ENCODE measurements at regions not wholly inside any gene's neighbourhood (a gene's known extent, or its start where the extent isn't known, plus 50 kb on each side); places are given as distances from the start of the nearest gene placed in this dataset.

DNA sequence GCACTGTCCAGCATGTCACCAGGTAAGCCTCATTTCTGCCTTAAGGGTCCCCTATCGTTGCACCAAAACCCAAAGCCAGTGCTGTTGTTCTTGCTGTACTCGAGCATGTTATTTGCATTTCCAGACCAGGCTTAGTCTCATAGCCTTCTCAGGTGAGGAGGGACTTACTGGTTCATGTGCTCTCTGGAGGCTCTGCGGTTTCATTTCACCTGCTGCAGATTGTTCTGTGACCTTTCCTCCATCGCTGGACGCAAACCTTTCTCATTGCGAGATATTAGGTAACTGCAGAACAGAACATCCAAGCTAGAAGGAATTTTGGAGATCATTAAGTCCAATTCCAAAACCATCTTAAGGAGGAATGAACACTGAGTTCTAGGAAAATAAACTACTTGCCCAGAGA, 187.3 kb upstream of the BCL6 start:
- H3K4me3 ChIP-seq (ENCODE audit: low read depth, low read length): no peak overlapping the region
- peak; percentile 26 for DNase-seq (ENCODE audit: low read depth)
- TF ChIP-seq, protein P1, sequence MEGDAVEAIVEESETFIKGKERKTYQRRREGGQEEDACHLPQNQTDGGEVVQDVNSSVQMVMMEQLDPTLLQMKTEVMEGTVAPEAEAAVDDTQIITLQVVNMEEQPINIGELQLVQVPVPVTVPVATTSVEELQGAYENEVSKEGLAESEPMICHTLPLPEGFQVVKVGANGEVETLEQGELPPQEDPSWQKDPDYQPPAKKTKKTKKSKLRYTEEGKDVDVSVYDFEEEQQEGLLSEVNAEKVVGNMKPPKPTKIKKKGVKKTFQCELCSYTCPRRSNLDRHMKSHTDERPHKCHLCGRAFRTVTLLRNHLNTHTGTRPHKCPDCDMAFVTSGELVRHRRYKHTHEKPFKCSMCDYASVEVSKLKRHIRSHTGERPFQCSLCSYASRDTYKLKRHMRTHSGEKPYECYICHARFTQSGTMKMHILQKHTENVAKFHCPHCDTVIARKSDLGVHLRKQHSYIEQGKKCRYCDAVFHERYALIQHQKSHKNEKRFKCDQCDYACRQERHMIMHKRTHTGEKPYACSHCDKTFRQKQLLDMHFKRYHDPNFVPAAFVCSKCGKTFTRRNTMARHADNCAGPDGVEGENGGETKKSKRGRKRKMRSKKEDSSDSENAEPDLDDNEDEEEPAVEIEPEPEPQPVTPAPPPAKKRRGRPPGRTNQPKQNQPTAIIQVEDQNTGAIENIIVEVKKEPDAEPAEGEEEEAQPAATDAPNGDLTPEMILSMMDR (IDR thresholded peaks at IDR 0.05; ENCODE audit: insufficient read depth, low read depth, low read length, missing control alignments): no peak

DNA sequence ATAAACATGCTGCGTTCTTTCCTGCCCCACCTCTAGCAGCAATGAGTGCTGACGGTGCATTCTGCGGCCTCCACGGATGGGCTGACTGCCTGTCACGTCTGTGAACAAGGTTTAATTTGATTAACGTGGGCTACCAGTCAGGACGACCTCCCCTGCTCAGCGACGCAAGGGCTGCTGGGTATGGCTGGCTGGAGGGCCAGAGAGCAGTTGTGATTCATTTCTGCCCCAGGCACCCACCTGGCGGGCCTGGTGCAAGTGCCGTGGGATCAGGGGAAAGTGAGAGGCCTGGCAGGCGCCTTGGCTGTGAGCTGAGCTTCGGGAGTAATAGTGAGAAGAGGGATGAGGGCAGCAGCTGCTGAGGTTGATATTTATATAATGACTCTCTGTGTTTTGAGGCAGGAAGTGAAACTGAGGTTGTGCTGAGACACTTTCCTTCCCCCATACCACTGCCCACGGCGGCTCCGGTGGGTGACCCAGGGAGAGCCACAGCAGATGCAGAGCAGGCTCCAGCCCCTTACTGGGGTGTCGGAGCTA, 190.4 kb upstream of the BCL6 start:
- no peak overlapping the region for H3K4me3 ChIP-seq (ENCODE audit: low read depth, low read length)
- DNase-seq (ENCODE audit: low read depth): peak; percentile 85
- TF ChIP-seq, protein P1 (IDR thresholded peaks at IDR 0.05; ENCODE audit: insufficient read depth, low read depth, low read length, missing control alignments): no peak

DNA sequence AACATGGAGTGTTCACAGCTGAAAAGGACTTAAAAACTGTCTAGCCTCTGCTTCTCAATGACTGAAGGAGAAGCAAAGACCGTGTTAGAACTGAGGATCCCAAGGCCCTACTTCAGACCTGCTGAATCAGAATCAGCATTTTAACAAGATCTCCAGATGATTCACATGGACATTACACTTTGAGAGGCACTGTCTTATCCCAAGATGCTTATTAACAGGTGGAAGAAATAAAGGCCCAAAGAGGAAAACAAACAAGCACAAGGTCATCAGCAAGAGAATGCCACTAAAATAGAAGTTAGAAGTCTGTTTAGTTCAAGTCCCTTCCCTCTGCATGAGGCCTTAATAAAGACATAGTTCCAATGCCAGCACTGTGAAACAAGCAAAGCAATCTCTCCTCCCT, 191.4 kb upstream of the BCL6 start:
- DNase-seq (ENCODE audit: low read depth): no peak

DNA sequence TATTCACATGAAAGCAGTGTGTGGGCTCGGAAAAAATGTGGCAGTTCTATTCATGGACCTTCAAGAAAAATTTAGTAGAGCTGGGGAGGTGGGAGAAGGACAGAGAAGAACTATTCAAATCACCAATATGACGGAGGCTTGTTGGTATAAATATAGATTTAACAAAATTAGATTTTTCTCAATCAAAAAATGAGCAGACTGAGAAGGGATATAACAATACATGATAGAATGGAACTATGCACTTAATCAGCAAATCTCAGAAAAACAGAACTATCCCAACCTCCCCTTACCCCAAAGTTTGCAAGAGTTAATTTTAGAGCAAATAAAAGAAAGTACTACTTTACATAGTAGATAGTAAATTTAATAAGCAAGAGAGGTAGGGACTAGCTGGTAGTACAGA, 194.6 kb upstream of the BCL6 start:
- H3K4me3 ChIP-seq (ENCODE audit: low read depth, low read length): no peak overlapping the region
- no peak for DNase-seq (ENCODE audit: low read depth)
- TF ChIP-seq, protein P1 (IDR thresholded peaks at IDR 0.05; ENCODE audit: insufficient read depth, low read depth, low read length, missing control alignments): no peak

More for the DNA sequence above, 191.4 kb upstream of the BCL6 start:
- TF ChIP-seq, protein P1 (IDR thresholded peaks at IDR 0.05; ENCODE audit: insufficient read depth, low read depth, low read length, missing control alignments): no peak
- no peak overlapping the region for H3K4me3 ChIP-seq (ENCODE audit: low read depth, low read length)

DNA sequence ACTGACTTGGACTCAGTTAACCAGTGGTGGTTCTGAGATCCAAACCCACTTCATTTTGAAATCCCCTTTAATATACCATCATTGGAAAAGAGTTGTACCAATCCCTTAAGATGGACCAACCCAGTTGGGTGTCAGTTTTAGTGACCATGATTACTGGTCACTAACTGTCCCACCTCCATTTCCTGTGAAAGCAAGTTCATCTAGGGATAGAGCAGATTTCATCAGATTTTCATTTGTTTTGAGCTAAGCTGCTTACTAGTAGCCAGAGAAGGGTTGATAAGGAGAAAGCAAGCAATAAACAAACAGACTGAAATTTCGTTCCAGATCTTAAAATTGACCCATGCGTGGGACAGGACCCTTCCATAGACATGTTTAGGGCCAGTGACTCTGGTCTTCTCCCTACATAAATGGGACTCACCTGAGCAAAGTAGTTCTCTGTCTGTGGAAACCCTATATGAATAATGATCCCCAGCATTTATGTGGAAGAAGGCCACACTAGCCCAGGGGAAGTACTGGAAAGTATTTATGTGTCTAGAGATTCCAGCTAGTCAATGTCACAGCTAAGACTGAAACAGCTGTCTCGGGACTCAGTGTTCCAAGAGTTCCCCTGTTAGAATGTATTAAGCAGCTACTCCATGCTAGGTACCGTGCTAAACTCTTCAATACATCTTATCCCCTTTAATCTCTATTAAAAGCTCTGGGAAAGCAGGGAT, 196.0 kb upstream of the BCL6 start:
- TF ChIP-seq, protein P1 (IDR thresholded peaks at IDR 0.05; ENCODE audit: insufficient read depth, low read depth, low read length, missing control alignments): no peak
- H3K4me3 ChIP-seq (ENCODE audit: low read depth, low read length): no peak overlapping the region
- DNase-seq (ENCODE audit: low read depth): no peak

DNA sequence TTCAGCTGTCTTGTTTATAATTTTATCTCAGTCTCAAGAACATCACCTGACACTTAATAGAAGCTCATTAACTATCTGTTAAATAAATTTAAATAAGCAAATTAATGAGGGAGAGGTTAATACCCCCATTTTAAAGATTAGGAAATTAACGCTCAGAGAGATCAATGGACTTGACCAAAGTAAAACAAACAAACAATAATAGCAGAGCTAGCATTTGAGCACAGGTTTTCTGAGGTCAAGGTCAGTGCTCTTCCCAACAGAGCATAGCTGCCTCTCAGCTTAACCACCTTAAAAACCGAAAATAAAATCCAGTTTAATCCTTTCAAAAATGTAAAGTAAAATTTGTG, 196.6 kb upstream of the BCL6 start:
- H3K4me3 ChIP-seq (ENCODE audit: low read depth, low read length): no peak overlapping the region
- TF ChIP-seq, protein P1 (IDR thresholded peaks at IDR 0.05; ENCODE audit: insufficient read depth, low read depth, low read length, missing control alignments): no peak
- no peak for DNase-seq (ENCODE audit: low read depth)
